Liver (tissue), 3 donors: ENCODE measurements at regions not wholly inside any gene's neighbourhood (a gene's known extent, or its start where the extent isn't known, plus 50 kb on each side); places are given as distances from the start of the nearest gene placed in this dataset.

Experiments
- JUND ChIP-seq, 2 donors: IDR thresholded peaks; 2 replicates each; pipeline ENCODE4 v1.6.1; 2016; ENCODE audit warnings: antibody characterized with exemption in 2 of 2
- YY1 ChIP-seq: IDR thresholded peaks from 2 replicates; pipeline ENCODE4 v1.6.1; 2016; ENCODE audit warnings: antibody characterized with exemption, mild to moderate bottlenecking
- TF ChIP-seq, protein P1 (sequence below): fragments of 150-350 bp; IDR thresholded peaks from 2 replicates; pipeline ENCODE4 v1.5.1; 2017; ENCODE audit warnings: improper control_type of control experiment, low read depth, low read length; ENCODE audit not compliant: missing input control
- donor health status: healthy.
- donor health status: healthy.

- TF ChIP-seq, protein P1, sequence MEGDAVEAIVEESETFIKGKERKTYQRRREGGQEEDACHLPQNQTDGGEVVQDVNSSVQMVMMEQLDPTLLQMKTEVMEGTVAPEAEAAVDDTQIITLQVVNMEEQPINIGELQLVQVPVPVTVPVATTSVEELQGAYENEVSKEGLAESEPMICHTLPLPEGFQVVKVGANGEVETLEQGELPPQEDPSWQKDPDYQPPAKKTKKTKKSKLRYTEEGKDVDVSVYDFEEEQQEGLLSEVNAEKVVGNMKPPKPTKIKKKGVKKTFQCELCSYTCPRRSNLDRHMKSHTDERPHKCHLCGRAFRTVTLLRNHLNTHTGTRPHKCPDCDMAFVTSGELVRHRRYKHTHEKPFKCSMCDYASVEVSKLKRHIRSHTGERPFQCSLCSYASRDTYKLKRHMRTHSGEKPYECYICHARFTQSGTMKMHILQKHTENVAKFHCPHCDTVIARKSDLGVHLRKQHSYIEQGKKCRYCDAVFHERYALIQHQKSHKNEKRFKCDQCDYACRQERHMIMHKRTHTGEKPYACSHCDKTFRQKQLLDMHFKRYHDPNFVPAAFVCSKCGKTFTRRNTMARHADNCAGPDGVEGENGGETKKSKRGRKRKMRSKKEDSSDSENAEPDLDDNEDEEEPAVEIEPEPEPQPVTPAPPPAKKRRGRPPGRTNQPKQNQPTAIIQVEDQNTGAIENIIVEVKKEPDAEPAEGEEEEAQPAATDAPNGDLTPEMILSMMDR: no peak
- TF ChIP-seq YY1: no peak
- TF ChIP-seq JUND (IDR thresholded peaks at IDR 0.05): no peak
Observed at GRCh38 chr11:91222830-91223229, 1000.0 kb upstream of the CHORDC1 start.
